VCaP (cell line): ENCODE measurements at regions not wholly inside any gene's neighbourhood (a gene's known extent, or its start where the extent isn't known, plus 50 kb on each side); places are given as distances from the start of the nearest gene placed in this dataset.

ENCODE experiments used
- H3K27ac ChIP-seq: fragments of 450-650 bp; 2 replicates; pipeline ENCODE4 v1.5.1; 2017
- TF ChIP-seq, protein P1 (sequence below): fragments of 450-650 bp; conservative IDR thresholded peaks from 2 replicates; pipeline ENCODE4 v1.5.1; 2017; ENCODE audit warnings: mild to moderate bottlenecking, moderate library complexity

DNA sequence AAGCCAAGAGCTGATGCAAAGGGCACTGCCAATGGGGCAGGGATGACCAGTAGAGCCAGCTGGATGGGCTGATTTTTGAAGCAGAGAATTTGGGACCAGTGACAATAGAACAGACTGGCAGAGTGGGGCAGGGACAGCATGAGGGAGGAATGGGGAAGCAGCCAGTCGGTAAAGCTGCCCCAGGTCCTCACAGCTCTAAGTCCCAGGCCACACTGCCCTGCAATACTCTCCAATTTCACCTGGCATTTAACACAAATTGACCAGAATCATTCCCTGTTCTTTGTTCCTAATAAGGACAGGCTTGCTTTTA is 186.9 kb downstream of the CTTN start:
- no peak overlapping the region for H3K27ac ChIP-seq
- TF ChIP-seq, protein P1, sequence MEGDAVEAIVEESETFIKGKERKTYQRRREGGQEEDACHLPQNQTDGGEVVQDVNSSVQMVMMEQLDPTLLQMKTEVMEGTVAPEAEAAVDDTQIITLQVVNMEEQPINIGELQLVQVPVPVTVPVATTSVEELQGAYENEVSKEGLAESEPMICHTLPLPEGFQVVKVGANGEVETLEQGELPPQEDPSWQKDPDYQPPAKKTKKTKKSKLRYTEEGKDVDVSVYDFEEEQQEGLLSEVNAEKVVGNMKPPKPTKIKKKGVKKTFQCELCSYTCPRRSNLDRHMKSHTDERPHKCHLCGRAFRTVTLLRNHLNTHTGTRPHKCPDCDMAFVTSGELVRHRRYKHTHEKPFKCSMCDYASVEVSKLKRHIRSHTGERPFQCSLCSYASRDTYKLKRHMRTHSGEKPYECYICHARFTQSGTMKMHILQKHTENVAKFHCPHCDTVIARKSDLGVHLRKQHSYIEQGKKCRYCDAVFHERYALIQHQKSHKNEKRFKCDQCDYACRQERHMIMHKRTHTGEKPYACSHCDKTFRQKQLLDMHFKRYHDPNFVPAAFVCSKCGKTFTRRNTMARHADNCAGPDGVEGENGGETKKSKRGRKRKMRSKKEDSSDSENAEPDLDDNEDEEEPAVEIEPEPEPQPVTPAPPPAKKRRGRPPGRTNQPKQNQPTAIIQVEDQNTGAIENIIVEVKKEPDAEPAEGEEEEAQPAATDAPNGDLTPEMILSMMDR: no peak

DNA sequence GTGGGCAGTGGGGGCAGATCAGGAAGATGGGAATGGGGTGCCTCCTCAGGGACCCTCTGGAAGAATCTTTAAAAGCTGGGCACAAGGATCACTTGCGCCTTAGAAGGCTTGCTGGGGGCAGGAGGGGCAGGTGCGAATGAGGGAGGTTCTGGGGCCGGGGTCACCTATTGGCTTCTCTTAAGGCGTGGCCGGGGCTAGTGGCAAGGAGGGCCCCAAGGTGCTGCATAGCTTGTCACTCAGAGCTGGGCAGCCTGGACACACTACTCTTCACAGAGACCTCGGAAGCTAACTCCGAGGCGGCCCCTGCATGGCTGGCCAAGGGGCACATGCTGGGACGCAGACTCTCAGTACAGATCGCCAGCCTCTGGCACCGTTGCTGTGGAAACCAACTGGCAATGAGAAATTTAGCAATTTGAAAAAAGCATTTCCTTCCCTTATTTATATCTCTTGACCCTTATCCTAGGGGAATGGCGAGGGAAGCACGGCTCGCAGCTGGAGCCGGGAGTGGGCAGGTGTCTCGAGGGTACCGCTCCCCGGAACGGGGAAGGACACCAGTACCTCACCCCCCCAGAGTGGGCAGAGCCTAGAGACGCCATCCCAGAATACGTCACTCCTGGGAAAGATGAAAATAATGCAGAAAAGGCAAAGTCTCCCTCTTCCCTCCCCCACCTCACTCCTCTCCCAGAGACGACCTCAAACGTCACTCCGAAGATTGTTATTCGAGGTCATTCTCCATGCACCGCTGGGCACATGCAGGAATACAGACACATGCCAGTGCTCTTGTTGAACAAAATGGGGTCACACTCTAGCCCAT is 188.1 kb downstream of the CTTN start:
- H3K27ac ChIP-seq: no peak overlapping the region
- TF ChIP-seq, protein P1: no peak

DNA sequence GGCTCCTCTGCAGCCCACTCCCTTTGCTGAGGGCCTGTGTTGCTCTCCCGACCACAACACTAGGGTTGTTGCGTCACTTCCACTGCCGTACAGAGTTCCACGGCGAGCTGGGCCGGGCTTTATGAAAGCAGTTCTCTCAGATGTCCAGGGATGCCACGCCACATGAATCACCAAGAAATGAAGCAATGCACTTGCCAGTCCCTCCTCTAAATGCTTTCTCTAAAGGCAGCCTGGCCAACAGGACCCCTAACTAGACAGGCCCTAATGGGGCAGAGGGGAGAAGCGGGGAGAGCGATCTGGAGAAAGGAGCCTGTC is 188.7 kb downstream of the CTTN start:
- TF ChIP-seq, protein P1: no peak
- no peak overlapping the region for H3K27ac ChIP-seq

GRCh38 chr11:70590356-70590991 is 192.1 kb downstream of the CTTN start:
- H3K27ac ChIP-seq: no peak overlapping the region
- TF ChIP-seq, protein P1: no peak

DNA sequence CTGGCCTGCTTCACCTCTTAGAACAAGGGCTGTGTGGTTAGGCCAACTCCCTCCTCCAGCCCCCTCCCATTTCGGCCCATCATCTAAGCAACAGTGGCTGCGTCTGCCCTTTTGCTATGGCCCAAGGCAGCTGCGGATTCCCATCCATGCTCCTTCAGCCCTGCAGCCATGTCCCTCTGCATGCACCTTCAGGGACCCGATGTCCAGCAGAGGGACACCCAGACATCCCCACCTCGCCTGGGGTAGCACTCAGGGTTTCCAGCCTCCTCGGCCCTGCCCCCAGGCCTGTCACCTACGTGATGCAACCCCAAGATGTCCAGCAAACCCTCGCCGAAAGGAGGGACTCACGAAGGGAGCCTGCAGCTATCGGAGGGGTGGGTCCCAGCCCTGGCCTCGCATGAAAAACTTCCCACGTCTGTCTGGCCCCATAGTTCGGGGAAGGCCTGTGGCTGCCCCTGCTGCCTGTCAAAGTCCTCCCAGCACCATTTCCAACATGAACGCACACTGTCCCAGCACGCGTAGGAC is 194.4 kb downstream of the CTTN start:
- TF ChIP-seq, protein P1: no peak

DNA sequence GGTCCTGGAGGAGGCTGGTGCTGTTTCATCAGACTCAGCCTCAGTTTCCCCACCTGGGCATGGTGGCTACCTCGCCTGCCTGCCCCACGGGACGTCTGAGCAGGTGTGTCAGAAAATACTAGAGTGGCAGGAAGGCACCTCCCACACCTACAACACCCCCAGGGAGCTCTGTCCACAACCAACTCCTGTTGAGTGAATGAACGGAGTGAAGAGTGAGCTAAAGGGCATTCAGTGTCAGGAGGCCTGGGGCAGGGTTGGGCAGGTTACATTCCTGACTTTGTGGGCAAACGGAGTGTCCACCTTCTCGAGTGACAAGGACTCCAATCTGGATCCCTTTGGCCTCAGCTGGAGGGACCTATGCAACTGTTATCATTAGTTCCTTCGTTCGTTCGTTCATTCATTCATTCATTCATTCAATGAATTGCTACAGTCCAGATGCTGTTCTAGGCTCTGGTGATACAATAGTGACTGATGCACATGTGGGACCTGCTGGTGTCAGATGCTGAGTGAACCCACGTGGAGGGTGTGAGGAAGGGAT is 195.2 kb downstream of the CTTN start:
- no peak overlapping the region for H3K27ac ChIP-seq
- TF ChIP-seq, protein P1: no peak

More for the DNA sequence above, 194.4 kb downstream of the CTTN start:
- no peak overlapping the region for H3K27ac ChIP-seq

GRCh38 chr11:70594031-70594430 is 195.7 kb downstream of the CTTN start:
- TF ChIP-seq, protein P1: no peak
- H3K27ac ChIP-seq: no peak overlapping the region
